Fibroblast of lung (primary cell): ENCODE measurements at regions not wholly inside any gene's neighbourhood (a gene's known extent, or its start where the extent isn't known, plus 50 kb on each side); places are given as distances from the start of the nearest gene placed in this dataset.

Experiments used
- CTCF ChIP-seq, 2 donors: IDR thresholded peaks in 1 of 2; conservative IDR thresholded peaks in 1 of 2; 1 replicate in 1 of 2; 2 replicates in 1 of 2; pipeline ENCODE4 v1.5.1; 2011 to 2012; ENCODE audit warnings: low read length in 2 of 2, control low read depth in 1 of 2, inconsistent platforms in 1 of 2, low read depth in 1 of 2, mild to moderate bottlenecking in 1 of 2
- EZH2 ChIP-seq: IDR thresholded peaks from 2 replicates; pipeline ENCODE4 v1.5.1; 2012; ENCODE audit warnings: low read length, control low read depth, mild to moderate bottlenecking; ENCODE audit errors: missing control alignments

- no peak for TF ChIP-seq CTCF (conservative IDR thresholded peaks at IDR 0.05 in 1 of 2, IDR thresholded peaks at IDR 0.05 in 1 of 2; ENCODE audit: low read depth in 1 of 2, low read length in 2 of 2)
- TF ChIP-seq EZH2, result no peak
These were observed 517.0 kb downstream of the AGTPBP1 start for GRCh38 chr9:85224729-85225128.
